AG08396 (cell line): ENCODE measurements at regions not wholly inside any gene's neighbourhood (a gene's known extent, or its start where the extent isn't known, plus 50 kb on each side); places are given as distances from the start of the nearest gene placed in this dataset.
A peak's percentile ranks its signal among the peaks of the same experiment; 100 is the strongest.

Experiments used
- DNase-seq: peaks from one replicate; pipeline ENCODE4 v3.0.0; 2012; ENCODE audit warnings: low spot score, mixed read lengths

- no peak for DNase-seq
Observed at GRCh38 chr1:217311766-217312165, 319.1 kb downstream of the GPATCH2 start.

DNA sequence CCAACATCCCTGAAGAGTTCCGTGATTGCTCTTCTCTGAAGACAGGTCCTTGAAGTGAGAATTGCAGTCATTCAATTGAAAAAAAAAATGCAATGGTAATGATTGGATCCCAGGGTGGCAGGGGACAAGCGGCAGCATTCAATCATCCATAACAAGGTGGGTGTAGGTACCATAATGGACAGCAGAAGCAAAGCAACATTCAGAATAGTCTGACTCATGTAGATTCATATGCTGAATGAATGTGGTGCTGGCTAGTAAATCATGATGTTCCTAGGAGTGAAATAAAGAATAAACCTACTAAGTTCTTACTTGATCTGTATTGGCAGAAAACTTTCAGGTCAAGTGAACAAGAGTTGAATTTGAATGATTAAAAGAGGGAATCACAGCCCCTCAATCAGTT is 319.6 kb downstream of the GPATCH2 start:
- no peak for DNase-seq

DNA sequence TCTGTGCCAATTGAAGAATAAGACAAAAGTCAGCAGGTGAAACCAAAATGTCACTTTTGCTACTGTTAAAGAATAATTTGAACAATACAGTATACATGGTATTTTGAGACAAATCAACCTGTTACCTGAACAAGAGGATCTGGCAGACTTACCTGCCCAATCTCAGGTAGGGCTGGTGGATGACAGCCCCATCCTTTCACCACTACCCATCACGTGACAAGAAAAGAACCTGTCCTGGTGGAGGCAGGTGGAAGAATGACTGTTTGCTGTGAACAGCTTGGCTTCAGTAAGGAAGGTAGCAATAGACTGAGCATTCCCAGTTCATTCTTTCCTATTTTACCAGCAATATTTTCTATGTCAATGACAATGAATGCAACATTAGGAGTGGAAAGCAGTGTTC is 349.6 kb downstream of the GPATCH2 start:
- DNase-seq: no peak

- no peak for DNase-seq
Observed at GRCh38 chr1:217275655-217276398, 355.1 kb downstream of the GPATCH2 start.

DNA sequence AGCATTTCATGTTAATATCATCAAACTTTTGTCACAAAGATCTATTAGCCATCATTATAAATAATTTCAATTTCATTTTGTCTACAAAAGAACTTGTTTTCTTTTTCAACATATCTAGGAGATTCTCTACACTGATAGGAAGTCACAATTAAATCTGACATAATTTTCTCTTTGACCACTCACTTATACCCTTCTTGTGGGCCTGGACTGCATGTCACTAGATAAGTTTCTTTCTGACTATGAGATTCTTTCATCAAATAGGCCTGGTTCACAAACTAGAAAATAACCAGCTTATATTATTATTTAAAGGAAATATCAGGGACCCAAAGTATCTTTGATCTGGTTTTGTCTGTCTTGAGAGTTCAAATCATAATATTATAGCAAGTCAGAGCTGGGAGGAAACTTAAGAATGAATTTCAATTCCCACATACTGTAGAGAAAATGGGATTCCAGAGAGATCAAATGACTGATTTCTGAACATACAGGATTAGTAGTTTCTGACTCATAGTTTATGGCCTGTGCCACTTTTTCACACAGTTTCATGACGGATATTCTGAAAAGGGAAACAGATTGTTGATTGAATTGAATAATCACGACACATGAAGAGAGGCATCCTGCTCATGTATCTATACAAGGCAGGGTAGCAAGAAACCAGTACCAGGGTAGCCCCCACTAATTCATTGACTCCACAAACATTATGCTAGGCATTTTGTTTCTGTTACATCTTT is 355.8 kb downstream of the GPATCH2 start:
- no peak for DNase-seq

GRCh38 chr1:217274416-217274815 is 356.5 kb downstream of the GPATCH2 start:
- no peak for DNase-seq

DNA sequence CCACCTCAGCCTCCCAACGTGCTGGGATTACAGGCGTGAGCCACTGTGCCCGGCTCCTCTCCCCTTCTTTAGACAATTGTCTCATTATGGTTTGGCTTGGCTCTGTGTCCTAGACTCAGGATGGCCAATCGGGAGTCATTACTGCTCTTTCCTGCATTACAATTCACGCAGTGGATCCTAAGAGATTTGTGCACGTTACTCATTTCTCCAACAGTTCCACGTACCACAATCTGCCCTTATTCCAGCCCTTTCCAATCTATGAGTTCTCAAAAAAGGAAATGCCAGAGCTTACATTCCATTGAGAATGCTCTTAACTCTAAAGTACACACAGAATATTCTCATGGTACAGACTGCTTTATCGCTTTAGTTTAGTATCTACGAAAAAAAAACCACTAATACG is 357.0 kb downstream of the GPATCH2 start:
- DNase-seq: no peak

GRCh38 chr1:217272385-217272784 is 358.5 kb downstream of the GPATCH2 start:
- peak; percentile 36 for DNase-seq

GRCh38 chr1:217270101-217270500 is 360.8 kb downstream of the GPATCH2 start:
- no peak for DNase-seq

- DNase-seq: no peak
Observed at GRCh38 chr1:217268058-217268457, 362.8 kb downstream of the GPATCH2 start.

GRCh38 chr1:217261636-217262035 is 369.3 kb downstream of the GPATCH2 start:
- DNase-seq: no peak

DNA sequence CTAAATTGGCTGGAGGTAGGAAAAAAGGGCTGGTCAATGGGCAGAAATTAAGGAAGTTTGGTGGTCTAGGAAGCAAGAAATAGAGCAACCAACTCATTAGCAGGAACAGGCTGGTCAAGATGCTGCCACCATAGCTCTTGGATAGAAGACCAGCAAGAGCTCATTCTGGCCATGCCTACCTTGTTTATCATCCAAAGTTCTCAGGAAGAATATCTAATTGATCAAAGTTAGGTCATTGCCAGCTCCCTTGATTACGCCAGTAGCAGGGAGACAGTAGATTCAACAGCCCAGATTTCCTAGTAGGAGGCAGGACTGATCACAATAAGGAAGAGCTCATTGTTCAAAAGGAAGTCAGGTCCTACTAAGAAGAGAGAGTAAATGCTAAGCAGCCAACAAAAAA is 370.2 kb downstream of the GPATCH2 start:
- DNase-seq: no peak

DNA sequence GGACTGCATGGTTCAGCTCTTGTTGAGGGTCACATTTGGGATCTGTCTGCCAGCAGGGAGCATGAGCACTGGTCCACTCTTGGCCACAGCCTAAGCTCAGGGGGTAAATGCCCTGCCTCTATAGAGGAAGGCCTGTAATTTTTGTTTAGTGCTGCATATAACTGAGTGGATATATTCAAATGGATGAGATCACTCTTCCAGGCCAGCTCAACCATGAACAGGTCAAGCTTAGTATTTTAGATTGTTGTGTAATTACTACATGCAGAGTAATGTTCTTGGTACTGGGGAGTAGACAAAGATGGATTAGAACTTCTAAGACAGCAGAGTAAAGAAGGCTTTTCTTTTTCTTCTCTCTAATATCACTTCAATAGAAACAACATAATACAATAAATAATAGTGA is 376.9 kb downstream of the GPATCH2 start:
- DNase-seq: no peak

DNA sequence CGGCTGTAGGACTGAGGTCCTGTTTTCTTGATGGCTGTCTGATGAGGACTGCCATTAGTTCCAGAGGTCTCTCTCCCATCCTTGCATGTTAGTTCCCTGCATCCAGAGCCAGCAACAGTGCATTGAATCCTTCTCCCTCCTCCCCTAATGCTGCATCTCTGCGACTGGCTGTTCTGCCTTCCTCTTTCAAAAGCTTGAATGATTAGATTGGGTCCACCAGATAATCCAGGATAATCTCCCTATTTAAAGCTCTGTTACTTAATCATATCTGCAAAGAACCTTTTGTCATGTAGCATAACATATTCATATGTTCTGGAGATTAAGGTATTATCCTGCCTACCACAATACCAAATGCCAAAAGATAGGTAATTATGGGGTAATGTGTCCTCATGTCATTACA is 377.5 kb downstream of the GPATCH2 start:
- DNase-seq: no peak

DNA sequence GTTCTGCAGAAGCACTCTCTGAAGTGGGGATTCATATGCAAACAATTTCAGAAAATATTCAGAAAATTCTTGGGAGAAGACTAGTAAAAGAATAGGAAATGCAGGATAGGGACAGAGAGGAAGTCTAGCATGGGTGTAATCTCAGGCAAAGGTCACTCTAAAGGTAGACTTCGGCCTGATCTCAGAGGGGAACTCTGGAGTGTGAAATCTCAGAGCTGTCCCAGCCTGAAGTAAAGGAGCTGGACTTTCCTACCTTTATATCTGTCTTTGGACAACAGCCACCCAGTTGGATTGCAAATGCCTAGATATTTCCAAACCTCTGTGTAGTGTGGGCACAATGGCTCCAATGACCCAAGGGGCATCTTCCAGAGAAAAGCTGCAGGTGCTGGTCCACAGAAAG is 379.8 kb downstream of the GPATCH2 start:
- no peak for DNase-seq

GRCh38 chr1:217249857-217250256 is 381.0 kb downstream of the GPATCH2 start:
- no peak for DNase-seq

GRCh38 chr1:217244971-217245370 is 385.9 kb downstream of the GPATCH2 start:
- DNase-seq: no peak

DNA sequence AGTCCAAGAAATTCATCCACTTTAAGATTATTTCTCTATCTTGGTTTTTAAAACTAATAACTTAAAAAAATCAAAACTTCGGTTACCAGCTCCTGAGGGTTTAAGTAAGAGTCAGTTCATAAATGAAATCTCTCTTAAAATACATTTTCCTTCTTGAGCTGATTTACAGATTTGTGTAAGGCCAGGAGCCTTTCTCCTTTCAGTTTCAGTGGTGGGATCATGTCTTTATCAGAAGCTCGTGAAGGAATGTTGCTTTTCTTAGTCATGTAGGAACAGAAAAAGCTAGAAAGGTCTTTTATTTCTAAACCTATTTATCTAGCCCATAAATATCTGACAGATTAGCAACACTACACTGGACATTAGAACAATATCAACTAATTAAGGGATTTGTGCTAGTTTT is 390.2 kb downstream of the GPATCH2 start:
- DNase-seq: no peak

DNA sequence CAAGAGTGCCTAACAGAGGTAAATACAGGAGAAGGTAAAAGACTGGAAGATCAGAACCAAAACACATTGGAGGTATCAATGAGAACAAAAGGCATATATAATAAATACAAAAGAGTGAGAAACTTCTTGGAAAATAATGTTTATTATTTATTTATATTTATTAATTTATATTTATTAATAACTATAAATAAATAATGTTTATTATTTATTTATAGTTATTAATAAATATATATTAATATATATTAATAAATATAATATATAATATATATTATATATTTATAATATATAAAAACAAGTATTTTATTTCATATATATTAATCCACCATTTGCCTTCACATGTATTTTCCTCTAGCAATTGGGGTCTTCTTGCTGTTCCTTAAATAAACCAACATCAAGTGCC is 391.9 kb downstream of the GPATCH2 start:
- DNase-seq: no peak

DNA sequence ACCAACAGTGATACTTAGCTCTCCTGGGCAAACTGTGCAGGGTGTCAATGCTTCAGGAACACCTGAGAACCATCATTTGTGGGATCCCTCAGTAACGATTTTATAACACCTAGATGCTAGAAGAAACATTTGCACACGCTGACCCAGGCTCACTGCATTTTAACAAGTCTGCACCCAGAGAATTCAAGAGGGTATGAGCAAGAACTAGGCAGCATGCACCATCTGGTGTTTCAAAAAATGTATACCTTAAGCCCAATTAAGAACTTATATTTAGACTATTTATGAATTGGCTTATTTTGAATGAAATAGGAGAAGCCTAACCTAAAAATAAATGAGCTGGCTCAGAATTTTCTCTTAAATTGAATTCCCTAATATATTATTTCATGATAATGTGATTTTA is 400.5 kb downstream of the GPATCH2 start:
- DNase-seq: no peak

GRCh38 chr1:217228689-217229088 is 402.2 kb downstream of the GPATCH2 start:
- no peak for DNase-seq

GRCh38 chr1:217224201-217224600 is 406.7 kb downstream of the GPATCH2 start:
- DNase-seq: no peak

- no peak for DNase-seq
Observed at GRCh38 chr1:217214551-217214950, 416.3 kb downstream of the GPATCH2 start.

GRCh38 chr1:217211486-217211885 is 419.4 kb downstream of the GPATCH2 start:
- DNase-seq: no peak
